WTC11 (cell line): ENCODE measurements at regions not wholly inside any gene's neighbourhood (a gene's known extent, or its start where the extent isn't known, plus 50 kb on each side); places are given as distances from the start of the nearest gene placed in this dataset.

ENCODE experiments used
- ATAC-seq: fragments of 200-7000 bp; cut with Tn5 transposase; 2 replicates; pipeline ENCODE4 v1.10.0; 2021; ENCODE audit warnings: mild to moderate bottlenecking, moderate library complexity
- CTCF ChIA-PET: fragments of 300-600 bp; sonication (Branson Sonifier 250); formaldehyde crosslinking; loops from one replicate; lab custom pipeline; 2021; ENCODE audit warnings: antibody characterized with exemption; lab: Charles Lee
- POLR2A ChIA-PET: fragments of 350-600 bp; sonication (Branson Sonifier 250); formaldehyde crosslinking; loops from one replicate; lab custom pipeline; 2021; ENCODE audit warnings: antibody characterized with exemption; lab: Charles Lee
- DNase-seq: peaks from one replicate; pipeline ENCODE4 v3.0.0; 2021; ENCODE audit warnings: low spot score
- H3K27ac Mint-ChIP-seq: 2 replicates; pipeline ENCODE4 v1.8.0; 2021; ENCODE audit warnings: mixed read lengths
- H3K27me3 Mint-ChIP-seq: 2 replicates; pipeline ENCODE4 v1.8.0; 2021; ENCODE audit warnings: low read depth, mild to moderate bottlenecking, moderate library complexity, mixed read lengths
- H3K36me3 Mint-ChIP-seq: 2 replicates; pipeline ENCODE4 v1.8.0; 2021; ENCODE audit warnings: mixed read lengths
- H3K4me1 Mint-ChIP-seq: 2 replicates; pipeline ENCODE4 v1.8.0; 2022; ENCODE audit warnings: mixed read lengths
- H3K4me3 Mint-ChIP-seq: 2 replicates; pipeline ENCODE4 v1.8.0; 2021; ENCODE audit warnings: mild to moderate bottlenecking, moderate library complexity, mixed read lengths
- H3K9me3 Mint-ChIP-seq: 2 replicates; pipeline ENCODE4 v1.8.0; 2021; ENCODE audit warnings: mixed read lengths
- AFF4 ChIP-seq: sonication (generic); formaldehyde crosslinking; IDR thresholded peaks from 2 replicates; pipeline ENCODE4 v1.8.1; 2023; ENCODE audit warnings: mild to moderate bottlenecking, missing genetic modification reagents, borderline replicate concordance
- AR ChIP-seq: fragments of 250-450 bp; sonication (Bioruptor Pico); IDR thresholded peaks from 2 replicates; pipeline ENCODE4 v1.9.0; 2021; ENCODE audit warnings: mild to moderate bottlenecking
- CTCF ChIP-seq: fragments of 200-600 bp; IDR thresholded peaks from 2 replicates; pipeline ENCODE4 v1.8.0; 2022; ENCODE audit warnings: antibody characterized with exemption
- ESRRA ChIP-seq: sonication (generic); formaldehyde crosslinking; IDR thresholded peaks from 2 replicates; pipeline ENCODE4 v1.8.1; 2022; ENCODE audit warnings: mild to moderate bottlenecking, missing genetic modification reagents, borderline replicate concordance
- FOXP4 ChIP-seq: sonication (generic); formaldehyde crosslinking; IDR thresholded peaks from 2 replicates; pipeline ENCODE4 v1.8.0; 2022; ENCODE audit warnings: mild to moderate bottlenecking, missing genetic modification reagents
- NR1H2 ChIP-seq: sonication (generic); formaldehyde crosslinking; IDR thresholded peaks from 2 replicates; pipeline ENCODE4 v1.9.0; 2021; ENCODE audit warnings: mild to moderate bottlenecking, moderate library complexity, missing genetic modification reagents
- ZNF138 ChIP-seq: sonication (generic); formaldehyde crosslinking; conservative IDR thresholded peaks from 2 replicates; pipeline ENCODE4 v1.8.1; 2022; ENCODE audit warnings: mild to moderate bottlenecking, moderate library complexity, missing genetic modification reagents

- ATAC-seq (no peak), DNase-seq (no peak)
- no peaks in the 10 kb centered on the region for H3K27me3 Mint-ChIP-seq
- no peak overlapping the region for H3K27ac Mint-ChIP-seq
- ChIA-PET CTCF (no interaction called here), POLR2A (no interaction called here)
- H3K9me3 Mint-ChIP-seq = peaks cover 4% of the 10 kb centered on the region; the same call in 1 of the 2 replicates
- peaks cover 13% of the 10 kb centered on the region for H3K4me1 Mint-ChIP-seq
- no peak overlapping the region for H3K4me3 Mint-ChIP-seq
- TF ChIP-seq FOXP4 (CRISPR knock-in tag) = no peak
- H3K36me3 Mint-ChIP-seq = peaks cover 3% of the 10 kb centered on the region; the same call in 1 of the 2 replicates
These were observed 95.7 kb downstream of the RND3 start for GRCh38 chr2:150391779-150392178.

GRCh38 chr2:150389447-150389846, 98.0 kb downstream of the RND3 start:
- POLR2A ChIA-PET = no interaction called here
- peaks cover 24% of the 10 kb centered on the region for H3K36me3 Mint-ChIP-seq
- H3K4me3 Mint-ChIP-seq = no peak overlapping the region
- CTCF ChIA-PET = no interaction called here
- peaks cover 23% of the 10 kb centered on the region for H3K9me3 Mint-ChIP-seq
- H3K4me1 Mint-ChIP-seq = peaks cover 13% of the 10 kb centered on the region
- H3K27me3 Mint-ChIP-seq = no peaks in the 10 kb centered on the region
- no peak for TF ChIP-seq ZNF138 (CRISPR knock-in tag)
- no peak for TF ChIP-seq ESRRA (CRISPR knock-in tag)
- TF ChIP-seq AR (CRISPR knock-in tag) = no peak
- DNase-seq (no peak), ATAC-seq (no peak)
- H3K27ac Mint-ChIP-seq = no peak overlapping the region

GRCh38 chr2:150388289-150388625, 99.2 kb downstream of the RND3 start:
- ATAC-seq (no peak), DNase-seq (no peak)
- peaks cover 34% of the 10 kb centered on the region for H3K9me3 Mint-ChIP-seq
- peaks cover 25% of the 10 kb centered on the region for H3K36me3 Mint-ChIP-seq
- peaks cover 13% of the 10 kb centered on the region for H3K4me1 Mint-ChIP-seq
- H3K27ac Mint-ChIP-seq = no peak overlapping the region
- ChIA-PET CTCF (no interaction called here), POLR2A (no interaction called here)
- H3K27me3 Mint-ChIP-seq = no peaks in the 10 kb centered on the region
- H3K4me3 Mint-ChIP-seq = no peak overlapping the region
- TF ChIP-seq AFF4 (no peak), NR1H2 (CRISPR knock-in tag) (no peak)
- TF ChIP-seq, all 79 proteins: peak for 0

GRCh38 chr2:150387586-150388288, 99.7 kb downstream of the RND3 start:
- peaks cover 40% of the 10 kb centered on the region for H3K9me3 Mint-ChIP-seq
- ChIA-PET CTCF (no interaction called here), POLR2A (no interaction called here)
- H3K27me3 Mint-ChIP-seq = no peaks in the 10 kb centered on the region
- H3K4me3 Mint-ChIP-seq = no peak overlapping the region
- H3K27ac Mint-ChIP-seq = no peak overlapping the region
- no peak for DNase-seq
- no peak for ATAC-seq
- TF ChIP-seq CTCF = no peak
- H3K36me3 Mint-ChIP-seq = peaks cover 28% of the 10 kb centered on the region
- peaks cover 13% of the 10 kb centered on the region for H3K4me1 Mint-ChIP-seq
